HG03196 (cell line): ENCODE measurements at regions not wholly inside any gene's neighbourhood (a gene's known extent, or its start where the extent isn't known, plus 50 kb on each side); places are given as distances from the start of the nearest gene placed in this dataset.
"Not testable (repeated sequence)": the region's sequence is repeated elsewhere in the genome, so short reads cannot be mapped to it uniquely, and the experiment has no call there.

Source experiments
- ATAC-seq: cut with Tn5 transposase; IDR thresholded peaks from one replicate; pipeline ENCODE4 v1.9.1; 2021; ENCODE audit not compliant: unreplicated experiment

GRCh38 chr1:70490153-70490552 lies 79.1 kb downstream of the CTH start:
- no peak for ATAC-seq

GRCh38 chr1:70495370-70495769 lies 84.3 kb downstream of the CTH start:
- no peak for ATAC-seq

- no peak for ATAC-seq
Measured at GRCh38 chr1:70496181-70496580, 85.1 kb downstream of the CTH start.

GRCh38 chr1:70497152-70497551 lies 86.1 kb downstream of the CTH start:
- ATAC-seq = no peak

- no peak for ATAC-seq
Measured at GRCh38 chr1:70498666-70499065, 87.6 kb downstream of the CTH start.

GRCh38 chr1:70499695-70500094 lies 88.6 kb downstream of the CTH start:
- no peak for ATAC-seq

- no peak for ATAC-seq
Measured at GRCh38 chr1:70503358-70503757, 92.3 kb downstream of the CTH start.

- ATAC-seq = peak; percentile 92
Measured at GRCh38 chr1:70504176-70504820, 93.2 kb downstream of the CTH start.

- no peak for ATAC-seq
Measured at GRCh38 chr1:70504821-70505193, 93.7 kb downstream of the CTH start.

- not testable (repeated sequence) for ATAC-seq
Measured at GRCh38 chr1:70507991-70508390, 96.9 kb downstream of the CTH start.

- peak; percentile 95 for ATAC-seq
Measured at GRCh38 chr1:70509996-70510876, 99.2 kb downstream of the CTH start.

- no peak for ATAC-seq
Measured at GRCh38 chr1:70517444-70517843, 106.4 kb downstream of the CTH start.

GRCh38 chr1:70518106-70518505 lies 107.0 kb downstream of the CTH start:
- no peak for ATAC-seq

- ATAC-seq = no peak
Measured at GRCh38 chr1:70528590-70529333, 117.7 kb downstream of the CTH start.

- ATAC-seq = no peak
Measured at GRCh38 chr1:70536708-70537366, 125.8 kb downstream of the CTH start.

GRCh38 chr1:70537788-70538187 lies 126.7 kb downstream of the CTH start:
- no peak for ATAC-seq

GRCh38 chr1:70542030-70542429 lies 131.0 kb downstream of the CTH start:
- ATAC-seq = no peak

GRCh38 chr1:70542856-70543255 lies 131.8 kb downstream of the CTH start:
- ATAC-seq = no peak

GRCh38 chr1:70546726-70547125 lies 135.7 kb downstream of the CTH start:
- no peak for ATAC-seq

GRCh38 chr1:70552662-70553566 lies 141.8 kb downstream of the CTH start:
- ATAC-seq = no peak
